ENCODE measurements at regions not wholly inside any gene's neighbourhood (a gene's known extent, or its start where the extent isn't known, plus 50 kb on each side); places are given as distances from the start of the nearest gene placed in this dataset.

- TF ChIP-seq FOXK2 (IDR thresholded peaks at IDR 0.05) = no peak
- TF ChIP-seq FOXA1 (IDR thresholded peaks at IDR 0.05) = no peak
- no peak for TF ChIP-seq ZNF384 (IDR thresholded peaks at IDR 0.05)
- no peak for TF ChIP-seq L3MBTL2 (conservative IDR thresholded peaks at IDR 0.05)
Observed at GRCh38 chr7:94311515-94311914, 83.2 kb upstream of the COL1A2 start.
